HG03565 (cell line): ENCODE measurements at regions not wholly inside any gene's neighbourhood (a gene's known extent, or its start where the extent isn't known, plus 50 kb on each side); places are given as distances from the start of the nearest gene placed in this dataset.
"Not testable (repeated sequence)": the region's sequence is repeated elsewhere in the genome, so short reads cannot be mapped to it uniquely, and the experiment has no call there.

ENCODE experiments used
- ATAC-seq: cut with Tn5 transposase; IDR thresholded peaks from one replicate; pipeline ENCODE4 v1.9.1; 2021; ENCODE audit warnings: mild to moderate bottlenecking, moderate library complexity; ENCODE audit not compliant: unreplicated experiment

DNA sequence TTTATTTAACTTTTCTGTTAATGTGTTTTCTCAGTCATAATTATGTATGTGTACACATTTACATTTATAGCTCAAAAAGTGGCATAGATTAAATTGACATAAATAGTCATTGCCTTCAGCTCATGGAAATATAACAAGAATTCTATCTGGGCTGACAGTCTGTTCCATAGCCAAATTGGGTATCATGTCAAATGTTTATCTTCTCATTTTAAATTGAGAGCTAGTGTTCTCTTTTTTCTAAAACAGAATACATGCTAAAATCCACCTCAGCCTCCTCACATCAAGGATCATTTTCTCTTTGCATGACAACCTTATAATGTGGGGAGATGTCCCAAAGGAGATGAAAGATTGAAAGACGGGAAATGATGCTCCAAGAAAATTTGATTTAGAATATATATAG is 144.1 kb upstream of the BCHE start:
- no peak for ATAC-seq

DNA sequence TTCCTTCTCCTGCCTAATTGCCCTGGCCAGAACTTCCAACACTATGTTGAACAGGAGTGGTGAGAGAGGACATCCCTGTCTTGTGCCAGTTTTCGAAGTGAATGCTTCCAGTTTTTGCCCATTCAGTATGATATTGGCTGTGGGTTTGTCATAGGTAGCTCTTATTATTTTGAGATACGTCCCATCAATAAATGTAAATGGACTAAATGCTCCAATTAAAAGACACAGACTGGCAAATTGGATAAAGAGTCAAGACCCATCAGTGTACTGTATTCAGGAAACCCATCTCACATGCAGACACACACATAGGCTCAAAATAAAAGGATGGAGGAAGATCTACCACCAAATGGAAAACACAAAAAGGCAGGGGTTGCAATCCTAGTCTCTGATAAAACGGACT is 123.6 kb upstream of the BCHE start:
- ATAC-seq, result not testable (repeated sequence)

GRCh38 chr3:165954171-165954570 is 116.9 kb upstream of the BCHE start:
- ATAC-seq, result no peak

DNA sequence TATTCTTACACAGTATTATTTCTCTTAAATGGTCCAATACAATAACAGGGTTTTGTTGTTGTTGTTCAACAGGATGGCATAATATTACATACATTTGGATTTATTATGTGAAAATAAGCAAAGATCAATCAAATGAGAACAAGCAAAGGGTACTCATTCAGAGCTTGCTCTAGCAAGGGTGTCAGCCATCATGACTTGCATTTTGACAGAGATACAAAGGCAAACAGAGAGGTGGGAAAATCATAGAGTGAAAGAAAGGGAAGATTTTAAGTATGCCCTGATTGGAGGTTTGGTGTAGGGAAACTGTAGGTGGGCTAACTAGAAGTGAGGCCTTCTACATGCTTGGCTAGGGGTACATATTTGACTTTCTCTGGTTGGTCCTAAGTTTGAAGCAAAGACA is 109.1 kb upstream of the BCHE start:
- no peak for ATAC-seq

DNA sequence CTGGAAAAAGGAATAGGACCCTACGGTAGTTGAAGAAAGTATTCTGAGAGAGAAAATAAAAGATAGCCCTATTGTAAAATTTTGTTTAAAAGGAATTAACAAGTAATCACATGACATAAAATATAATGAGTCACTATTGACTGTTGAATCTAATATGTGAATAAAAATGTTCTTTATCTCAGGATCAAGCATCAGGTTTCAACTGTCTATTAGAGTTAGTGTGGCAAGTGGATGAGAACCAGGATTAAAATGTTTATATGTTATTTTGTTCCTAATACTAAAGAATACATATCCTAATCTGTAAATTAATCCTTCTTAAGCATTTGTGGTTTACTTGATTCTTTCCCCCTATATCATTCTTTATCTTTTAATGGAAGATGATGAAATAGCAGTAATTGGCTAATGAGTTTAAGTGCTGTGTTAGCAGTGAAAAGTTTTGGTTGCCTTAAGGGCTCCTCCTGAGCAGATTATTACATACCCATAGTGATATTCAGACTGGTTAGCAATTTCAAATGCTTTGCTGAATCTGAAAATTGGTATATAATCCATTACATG is 101.8 kb upstream of the BCHE start:
- no peak for ATAC-seq

DNA sequence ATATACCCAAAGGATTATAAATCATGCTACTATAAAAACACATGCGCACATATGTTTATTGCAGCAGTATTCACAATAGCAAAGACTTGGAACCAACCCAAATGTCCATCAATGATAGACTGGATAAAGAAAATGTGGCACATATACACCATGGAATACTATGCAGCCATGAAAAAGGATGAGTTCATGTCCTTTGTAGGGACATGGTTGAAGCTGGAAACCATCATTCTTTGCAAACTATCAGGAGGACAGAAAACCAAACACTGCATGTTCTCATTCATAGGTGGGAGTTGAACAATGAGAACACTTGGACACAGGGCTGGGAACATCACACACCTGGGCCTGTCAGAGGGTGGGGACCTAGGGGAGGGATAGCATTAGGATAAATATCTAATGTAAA is 98.9 kb upstream of the BCHE start:
- not testable (repeated sequence) for ATAC-seq

- ATAC-seq, result not testable (repeated sequence)
Observed at GRCh38 chr3:165924301-165924791, 87.1 kb upstream of the BCHE start.

- no peak for ATAC-seq
Observed at GRCh38 chr3:165920984-165921383, 83.8 kb upstream of the BCHE start.

- ATAC-seq, result no peak
Observed at GRCh38 chr3:165919284-165919683, 82.1 kb upstream of the BCHE start.

DNA sequence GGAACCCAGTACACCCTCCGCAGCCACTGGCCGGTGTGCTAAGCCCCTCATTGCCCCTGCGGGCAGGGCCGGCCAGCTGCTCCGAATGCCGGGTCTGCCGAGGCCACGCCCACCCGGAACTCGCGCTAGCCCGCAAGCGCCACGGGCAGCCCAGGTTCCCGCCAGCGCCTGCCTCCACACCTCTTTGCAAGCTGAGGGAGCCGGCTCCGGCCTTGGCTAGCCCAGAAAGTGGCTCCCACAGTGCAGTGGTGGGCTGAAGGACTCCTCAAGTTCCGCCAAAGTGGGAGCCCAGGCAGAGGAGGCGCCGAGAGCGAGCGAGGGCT is 81.4 kb upstream of the BCHE start:
- no peak for ATAC-seq

DNA sequence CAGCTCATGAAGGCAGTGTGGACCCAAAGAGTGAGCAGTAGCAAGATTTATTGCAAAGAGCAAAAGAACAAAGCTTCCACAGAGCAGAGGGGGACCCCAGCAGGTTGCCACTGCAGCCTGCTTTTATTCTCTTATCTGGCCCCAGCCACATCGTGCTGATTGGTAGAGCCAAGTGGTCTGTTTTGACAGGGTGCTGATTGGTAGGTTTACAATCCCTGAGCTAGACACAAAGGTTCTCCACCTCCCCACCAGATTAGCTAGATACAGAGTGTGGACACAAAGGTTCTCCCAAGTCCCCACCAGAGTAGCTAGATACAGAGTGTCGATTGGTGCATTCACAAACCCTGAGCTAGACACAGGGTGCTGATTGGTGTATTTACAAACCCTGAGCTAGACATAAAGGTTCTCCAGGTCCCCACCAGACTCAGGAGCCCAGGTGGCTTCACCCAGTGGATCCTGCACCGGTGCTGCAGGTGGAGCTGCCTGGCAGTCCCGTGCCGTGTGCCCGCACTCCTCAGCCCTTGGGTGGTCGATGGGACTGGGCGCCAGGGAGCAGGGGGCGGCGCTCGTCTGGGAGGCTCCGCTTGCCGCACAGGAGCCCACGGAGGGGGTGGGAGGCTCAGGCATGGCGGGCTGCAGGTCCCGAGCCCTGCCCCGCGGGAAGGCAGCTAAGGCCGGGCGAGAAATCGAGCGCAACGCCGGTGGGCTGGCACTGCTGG is 80.9 kb upstream of the BCHE start:
- not testable (repeated sequence) for ATAC-seq

- ATAC-seq, result not testable (repeated sequence)
Observed at GRCh38 chr3:165915104-165915503, 77.9 kb upstream of the BCHE start.

- ATAC-seq, result no peak
Observed at GRCh38 chr3:165903885-165904630, 66.8 kb upstream of the BCHE start.

- ATAC-seq, result no peak
Observed at GRCh38 chr3:165899066-165899465, 61.8 kb upstream of the BCHE start.

GRCh38 chr3:165897137-165897536 is 59.9 kb upstream of the BCHE start:
- no peak for ATAC-seq

- ATAC-seq, result no peak
Observed at GRCh38 chr3:165895919-165896318, 58.7 kb upstream of the BCHE start.

GRCh38 chr3:165892565-165892964 is 55.3 kb upstream of the BCHE start:
- ATAC-seq, result no peak
